ENCODE measurements at regions not wholly inside any gene's neighbourhood (a gene's known extent, or its start where the extent isn't known, plus 50 kb on each side); places are given as distances from the start of the nearest gene placed in this dataset.
"Not testable (repeated sequence)": the region's sequence is repeated elsewhere in the genome, so short reads cannot be mapped to it uniquely, and the experiment has no call there.

GRCh38 chr6:57873424-57873823, 556.0 kb downstream of the PRIM2 start:
- H4K8ac ChIP-seq (ENCODE audit: low read depth, low read length); H3K4me3 ChIP-seq (ENCODE audit: low read length); H3K79me1 ChIP-seq (ENCODE audit: low read length); DNase-seq; H2AK5ac ChIP-seq (ENCODE audit: low read length); H3K79me2 ChIP-seq (ENCODE audit: control insufficient read depth, insufficient read depth, low read length); H3K4me2 ChIP-seq (ENCODE audit: low read length); H3K9ac ChIP-seq (ENCODE audit: low read length); H2BK15ac ChIP-seq (replicated peaks; ENCODE audit: low read depth); H3K27me3 ChIP-seq (ENCODE audit: insufficient read depth, low read length, poor library complexity); H3K23ac ChIP-seq (ENCODE audit: low read length); H3K18ac ChIP-seq (ENCODE audit: low read length); H2BK5ac ChIP-seq (ENCODE audit: low read length); H3K4me1 ChIP-seq (ENCODE audit: control insufficient read depth, low read depth, low read length); H3K36me3 ChIP-seq (ENCODE audit: control insufficient read depth, insufficient read depth, low read length); H3K56ac ChIP-seq (ENCODE audit: low read length); H4K5ac ChIP-seq (ENCODE audit: low read length); H3K4ac ChIP-seq (ENCODE audit: low read depth, low read length); H3K27ac ChIP-seq (ENCODE audit: low read depth, low read length); H2BK120ac ChIP-seq (ENCODE audit: low read depth, low read length): not testable (repeated sequence)
- WGBS (ENCODE audit: extremely low coverage, insufficient coverage, low lambda C conversion rate), result no CpG with 5 or more reads among the region's 7 CpGs

- not testable (repeated sequence) for H3K4me2 ChIP-seq (ENCODE audit: low read length); H2BK120ac ChIP-seq (ENCODE audit: low read depth, low read length); H3K79me2 ChIP-seq (ENCODE audit: control insufficient read depth, insufficient read depth, low read length); H3K4me3 ChIP-seq (ENCODE audit: low read length); H3K9ac ChIP-seq (ENCODE audit: low read length); H3K4ac ChIP-seq (ENCODE audit: low read depth, low read length); H4K8ac ChIP-seq (ENCODE audit: low read depth, low read length); H3K27me3 ChIP-seq (ENCODE audit: insufficient read depth, low read length, poor library complexity); H3K79me1 ChIP-seq (ENCODE audit: low read length); H3K27ac ChIP-seq (ENCODE audit: low read depth, low read length); H3K4me1 ChIP-seq (ENCODE audit: control insufficient read depth, low read depth, low read length); H3K36me3 ChIP-seq (ENCODE audit: control insufficient read depth, insufficient read depth, low read length); H2AK5ac ChIP-seq (ENCODE audit: low read length); H4K5ac ChIP-seq (ENCODE audit: low read length); H2BK15ac ChIP-seq (replicated peaks; ENCODE audit: low read depth); DNase-seq; H3K23ac ChIP-seq (ENCODE audit: low read length); H3K56ac ChIP-seq (ENCODE audit: low read length); H2BK5ac ChIP-seq (ENCODE audit: low read length); H3K18ac ChIP-seq (ENCODE audit: low read length)
- no CpG with 5 or more reads among the region's 2 CpGs for WGBS (ENCODE audit: extremely low coverage, insufficient coverage, low lambda C conversion rate)
Observed at GRCh38 chr6:57876659-57877058, 559.2 kb downstream of the PRIM2 start.

DNA sequence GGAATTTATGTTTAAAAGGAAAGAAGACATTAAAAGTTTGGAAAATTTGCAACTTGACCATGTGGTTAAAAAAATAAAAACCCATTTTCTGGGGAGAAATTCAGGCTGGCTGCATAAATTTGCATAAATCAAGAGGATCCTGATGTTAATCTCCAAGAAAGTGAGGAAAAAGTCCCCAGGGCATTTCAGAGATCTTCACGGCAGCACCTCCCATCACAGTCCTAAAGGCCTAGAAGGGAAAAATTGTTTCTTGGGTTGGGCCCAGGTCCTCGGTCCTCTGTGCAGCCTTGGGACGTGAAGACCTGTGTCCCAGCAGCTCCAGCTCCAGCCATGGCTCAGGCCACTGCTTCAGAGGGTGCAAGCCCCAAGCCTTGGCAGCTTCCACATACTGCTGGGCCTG, 560.3 kb downstream of the PRIM2 start:
- not testable (repeated sequence) for H3K18ac ChIP-seq (ENCODE audit: low read length); H4K5ac ChIP-seq (ENCODE audit: low read length); H2BK15ac ChIP-seq (replicated peaks; ENCODE audit: low read depth); DNase-seq; H2AK5ac ChIP-seq (ENCODE audit: low read length); H2BK120ac ChIP-seq (ENCODE audit: low read depth, low read length); H3K36me3 ChIP-seq (ENCODE audit: control insufficient read depth, insufficient read depth, low read length); H3K4me3 ChIP-seq (ENCODE audit: low read length); H2BK5ac ChIP-seq (ENCODE audit: low read length); H3K4me1 ChIP-seq (ENCODE audit: control insufficient read depth, low read depth, low read length); H3K79me2 ChIP-seq (ENCODE audit: control insufficient read depth, insufficient read depth, low read length); H3K4ac ChIP-seq (ENCODE audit: low read depth, low read length); H3K4me2 ChIP-seq (ENCODE audit: low read length); H3K79me1 ChIP-seq (ENCODE audit: low read length); H4K8ac ChIP-seq (ENCODE audit: low read depth, low read length); H3K56ac ChIP-seq (ENCODE audit: low read length); H3K9ac ChIP-seq (ENCODE audit: low read length); H3K23ac ChIP-seq (ENCODE audit: low read length); H3K27me3 ChIP-seq (ENCODE audit: insufficient read depth, low read length, poor library complexity); H3K27ac ChIP-seq (ENCODE audit: low read depth, low read length)
- WGBS (ENCODE audit: extremely low coverage, insufficient coverage, low lambda C conversion rate), result no CpG with 5 or more reads among the region's 3 CpGs

- no CpG with 5 or more reads among the region's 1 CpG for WGBS (ENCODE audit: extremely low coverage, insufficient coverage, low lambda C conversion rate)
- not testable (repeated sequence) for DNase-seq; H2BK120ac ChIP-seq (ENCODE audit: low read depth, low read length)
Observed at GRCh38 chr6:57878792-57879191, 561.4 kb downstream of the PRIM2 start.

GRCh38 chr6:57898850-57899249, 581.4 kb downstream of the PRIM2 start:
- H3K9ac ChIP-seq (ENCODE audit: low read length); H3K79me1 ChIP-seq (ENCODE audit: low read length); H3K4me2 ChIP-seq (ENCODE audit: low read length); H3K23ac ChIP-seq (ENCODE audit: low read length); H2BK120ac ChIP-seq (ENCODE audit: low read depth, low read length); H3K36me3 ChIP-seq (ENCODE audit: control insufficient read depth, insufficient read depth, low read length); H2BK15ac ChIP-seq (replicated peaks; ENCODE audit: low read depth); H3K4ac ChIP-seq (ENCODE audit: low read depth, low read length); H3K18ac ChIP-seq (ENCODE audit: low read length); H2BK5ac ChIP-seq (ENCODE audit: low read length); H3K27me3 ChIP-seq (ENCODE audit: insufficient read depth, low read length, poor library complexity); H3K27ac ChIP-seq (ENCODE audit: low read depth, low read length); H3K4me1 ChIP-seq (ENCODE audit: control insufficient read depth, low read depth, low read length); H3K4me3 ChIP-seq (ENCODE audit: low read length); H4K5ac ChIP-seq (ENCODE audit: low read length); H4K8ac ChIP-seq (ENCODE audit: low read depth, low read length); H3K79me2 ChIP-seq (ENCODE audit: control insufficient read depth, insufficient read depth, low read length); H2AK5ac ChIP-seq (ENCODE audit: low read length); DNase-seq; H3K56ac ChIP-seq (ENCODE audit: low read length): not testable (repeated sequence)
- no CpG with 5 or more reads among the region's 5 CpGs for WGBS (ENCODE audit: extremely low coverage, insufficient coverage, low lambda C conversion rate)

More at GRCh38 chr6:57878792-57879191, 561.4 kb downstream of the PRIM2 start:
- H3K4me1 ChIP-seq (ENCODE audit: control insufficient read depth, low read depth, low read length); H3K18ac ChIP-seq (ENCODE audit: low read length); H4K8ac ChIP-seq (ENCODE audit: low read depth, low read length); H3K27me3 ChIP-seq (ENCODE audit: insufficient read depth, low read length, poor library complexity); H3K4ac ChIP-seq (ENCODE audit: low read depth, low read length); H3K4me2 ChIP-seq (ENCODE audit: low read length); H3K79me1 ChIP-seq (ENCODE audit: low read length); H4K5ac ChIP-seq (ENCODE audit: low read length); H3K23ac ChIP-seq (ENCODE audit: low read length); H3K56ac ChIP-seq (ENCODE audit: low read length); H3K27ac ChIP-seq (ENCODE audit: low read depth, low read length); H3K36me3 ChIP-seq (ENCODE audit: control insufficient read depth, insufficient read depth, low read length); H2AK5ac ChIP-seq (ENCODE audit: low read length); H3K4me3 ChIP-seq (ENCODE audit: low read length); H2BK15ac ChIP-seq (replicated peaks; ENCODE audit: low read depth); H2BK5ac ChIP-seq (ENCODE audit: low read length); H3K9ac ChIP-seq (ENCODE audit: low read length); H3K79me2 ChIP-seq (ENCODE audit: control insufficient read depth, insufficient read depth, low read length): not testable (repeated sequence)

- H3K27me3 ChIP-seq (ENCODE audit: insufficient read depth, low read length, poor library complexity); H3K18ac ChIP-seq (ENCODE audit: low read length); H4K5ac ChIP-seq (ENCODE audit: low read length); DNase-seq; H3K79me1 ChIP-seq (ENCODE audit: low read length); H3K9ac ChIP-seq (ENCODE audit: low read length); H3K4me2 ChIP-seq (ENCODE audit: low read length); H3K4me3 ChIP-seq (ENCODE audit: low read length); H3K79me2 ChIP-seq (ENCODE audit: control insufficient read depth, insufficient read depth, low read length); H3K36me3 ChIP-seq (ENCODE audit: control insufficient read depth, insufficient read depth, low read length); H3K4me1 ChIP-seq (ENCODE audit: control insufficient read depth, low read depth, low read length); H2BK120ac ChIP-seq (ENCODE audit: low read depth, low read length); H2BK15ac ChIP-seq (replicated peaks; ENCODE audit: low read depth); H3K4ac ChIP-seq (ENCODE audit: low read depth, low read length); H4K8ac ChIP-seq (ENCODE audit: low read depth, low read length); H3K27ac ChIP-seq (ENCODE audit: low read depth, low read length); H3K56ac ChIP-seq (ENCODE audit: low read length); H2BK5ac ChIP-seq (ENCODE audit: low read length); H3K23ac ChIP-seq (ENCODE audit: low read length); H2AK5ac ChIP-seq (ENCODE audit: low read length): not testable (repeated sequence)
- no CpG with 5 or more reads among the region's 5 CpGs for WGBS (ENCODE audit: extremely low coverage, insufficient coverage, low lambda C conversion rate)
Observed at GRCh38 chr6:57900687-57901399, 583.4 kb downstream of the PRIM2 start.
